ENCODE measurements at regions not wholly inside any gene's neighbourhood (a gene's known extent, or its start where the extent isn't known, plus 50 kb on each side); places are given as distances from the start of the nearest gene placed in this dataset.

- TF ChIP-seq CTCF (IDR thresholded peaks at IDR 0.05; ENCODE audit: low read depth, low read length, missing control alignments): no peak
- no peak overlapping the region for H3K4me3 ChIP-seq (replicated peaks; ENCODE audit: low read depth, low read length)
- DNase-seq (ENCODE audit: extremely low read depth, low read depth): no peak
These were observed 65.8 kb upstream of the IGSF21 start for GRCh38 chr1:18041685-18042355.

- H3K4me3 ChIP-seq (replicated peaks; ENCODE audit: low read depth, low read length): no peak overlapping the region
- DNase-seq (ENCODE audit: extremely low read depth, low read depth): no peak
- TF ChIP-seq CTCF (IDR thresholded peaks at IDR 0.05; ENCODE audit: low read depth, low read length, missing control alignments): no peak
These were observed 63.7 kb upstream of the IGSF21 start for GRCh38 chr1:18043871-18044270.

- no peak overlapping the region for H3K4me3 ChIP-seq (replicated peaks; ENCODE audit: low read depth, low read length)
- DNase-seq (ENCODE audit: extremely low read depth, low read depth): no peak
- no peak for TF ChIP-seq CTCF (IDR thresholded peaks at IDR 0.05; ENCODE audit: low read depth, low read length, missing control alignments)
These were observed 62.4 kb upstream of the IGSF21 start for GRCh38 chr1:18045203-18045602.

- TF ChIP-seq CTCF (IDR thresholded peaks at IDR 0.05; ENCODE audit: low read depth, low read length, missing control alignments): no peak
- H3K4me3 ChIP-seq (replicated peaks; ENCODE audit: low read depth, low read length): no peak overlapping the region
- no peak for DNase-seq (ENCODE audit: extremely low read depth, low read depth)
These were observed 62.0 kb upstream of the IGSF21 start for GRCh38 chr1:18045621-18046020.

- TF ChIP-seq CTCF (IDR thresholded peaks at IDR 0.05; ENCODE audit: low read depth, low read length, missing control alignments): no peak
- no peak for DNase-seq (ENCODE audit: extremely low read depth, low read depth)
- H3K4me3 ChIP-seq (replicated peaks; ENCODE audit: low read depth, low read length): no peak overlapping the region
These were observed 60.5 kb upstream of the IGSF21 start for GRCh38 chr1:18047122-18047521.

- H3K4me3 ChIP-seq (replicated peaks; ENCODE audit: low read depth, low read length): no peak overlapping the region
- no peak for DNase-seq (ENCODE audit: extremely low read depth, low read depth)
- TF ChIP-seq CTCF (IDR thresholded peaks at IDR 0.05; ENCODE audit: low read depth, low read length, missing control alignments): no peak
These were observed 58.4 kb upstream of the IGSF21 start for GRCh38 chr1:18049228-18049627.

- no peak for TF ChIP-seq CTCF (IDR thresholded peaks at IDR 0.05; ENCODE audit: low read depth, low read length, missing control alignments)
- H3K4me3 ChIP-seq (replicated peaks; ENCODE audit: low read depth, low read length): no peak overlapping the region
- DNase-seq (ENCODE audit: extremely low read depth, low read depth): no peak
These were observed 54.9 kb upstream of the IGSF21 start for GRCh38 chr1:18052671-18053070.
